AG10803 (cell line): ENCODE measurements at regions not wholly inside any gene's neighbourhood (a gene's known extent, or its start where the extent isn't known, plus 50 kb on each side); places are given as distances from the start of the nearest gene placed in this dataset.

Source experiments
- DNase-seq: peaks from one replicate; pipeline ENCODE4 v3.0.0; 2010; ENCODE audit warnings: low read depth
- H3K4me3 ChIP-seq: 2 replicates; pipeline ENCODE4 v1.5.1; 2011; ENCODE audit warnings: mild to moderate bottlenecking, low read length, control low read depth
- TF ChIP-seq, protein P1 (sequence below): conservative IDR thresholded peaks from 2 replicates; pipeline ENCODE4 v1.5.1; 2011; ENCODE audit warnings: mild to moderate bottlenecking, low read length, control low read depth, inconsistent platforms

DNA sequence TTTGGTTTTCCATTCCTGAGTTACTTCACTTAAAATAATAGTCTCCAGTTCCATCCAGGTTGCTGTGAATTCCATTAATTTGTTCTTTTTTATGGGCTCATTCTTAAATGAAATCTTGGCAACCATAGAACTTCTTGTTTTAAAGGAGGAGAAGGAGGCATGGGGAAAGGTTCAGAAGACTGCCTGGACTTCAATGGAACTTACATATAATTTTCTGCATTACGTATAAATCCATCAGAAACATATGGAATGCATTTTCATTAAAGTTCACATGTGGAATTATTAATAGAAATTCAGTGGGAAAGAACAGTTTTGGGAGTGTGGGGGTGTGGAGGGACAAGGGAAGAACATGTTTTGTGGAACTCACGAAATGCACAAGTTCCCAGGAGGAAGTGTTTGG is 176.6 kb upstream of the PRKCQ start:
- H3K4me3 ChIP-seq = no peak overlapping the region
- TF ChIP-seq, protein P1, sequence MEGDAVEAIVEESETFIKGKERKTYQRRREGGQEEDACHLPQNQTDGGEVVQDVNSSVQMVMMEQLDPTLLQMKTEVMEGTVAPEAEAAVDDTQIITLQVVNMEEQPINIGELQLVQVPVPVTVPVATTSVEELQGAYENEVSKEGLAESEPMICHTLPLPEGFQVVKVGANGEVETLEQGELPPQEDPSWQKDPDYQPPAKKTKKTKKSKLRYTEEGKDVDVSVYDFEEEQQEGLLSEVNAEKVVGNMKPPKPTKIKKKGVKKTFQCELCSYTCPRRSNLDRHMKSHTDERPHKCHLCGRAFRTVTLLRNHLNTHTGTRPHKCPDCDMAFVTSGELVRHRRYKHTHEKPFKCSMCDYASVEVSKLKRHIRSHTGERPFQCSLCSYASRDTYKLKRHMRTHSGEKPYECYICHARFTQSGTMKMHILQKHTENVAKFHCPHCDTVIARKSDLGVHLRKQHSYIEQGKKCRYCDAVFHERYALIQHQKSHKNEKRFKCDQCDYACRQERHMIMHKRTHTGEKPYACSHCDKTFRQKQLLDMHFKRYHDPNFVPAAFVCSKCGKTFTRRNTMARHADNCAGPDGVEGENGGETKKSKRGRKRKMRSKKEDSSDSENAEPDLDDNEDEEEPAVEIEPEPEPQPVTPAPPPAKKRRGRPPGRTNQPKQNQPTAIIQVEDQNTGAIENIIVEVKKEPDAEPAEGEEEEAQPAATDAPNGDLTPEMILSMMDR = no peak
- DNase-seq = no peak

DNA sequence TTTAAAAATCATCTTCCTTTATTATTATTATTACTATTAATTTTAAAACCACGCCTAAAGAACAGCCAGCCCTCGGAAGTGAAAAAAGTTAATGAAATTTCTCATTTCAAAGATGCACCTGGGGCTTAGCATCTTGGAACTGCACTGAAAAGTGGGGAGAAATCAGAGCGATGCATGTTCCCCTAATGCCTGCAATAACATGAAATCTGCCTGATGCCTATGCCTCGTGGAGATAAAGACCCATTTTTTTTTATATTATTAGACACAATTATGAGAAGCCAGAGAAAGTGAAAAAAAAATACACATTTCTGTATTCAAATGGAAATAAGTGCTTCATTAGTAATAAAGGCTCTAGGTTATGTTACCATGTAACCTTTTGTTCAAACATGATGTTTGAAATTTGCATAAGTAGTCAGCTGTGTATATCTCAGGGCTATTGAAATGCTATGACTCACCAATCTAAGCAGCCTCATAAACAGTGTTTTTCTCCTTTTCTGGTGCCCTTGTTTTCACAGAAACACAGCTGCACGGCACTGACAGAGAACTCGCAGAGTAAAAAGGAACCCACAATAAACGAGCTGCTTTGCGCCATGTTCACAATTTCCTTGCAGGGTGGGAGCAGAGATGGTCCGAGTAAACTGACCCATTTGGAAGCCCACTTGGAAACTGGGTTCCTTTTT is 175.8 kb upstream of the PRKCQ start:
- TF ChIP-seq, protein P1 = no peak
- peak; percentile 50 for DNase-seq
- no peak overlapping the region for H3K4me3 ChIP-seq

DNA sequence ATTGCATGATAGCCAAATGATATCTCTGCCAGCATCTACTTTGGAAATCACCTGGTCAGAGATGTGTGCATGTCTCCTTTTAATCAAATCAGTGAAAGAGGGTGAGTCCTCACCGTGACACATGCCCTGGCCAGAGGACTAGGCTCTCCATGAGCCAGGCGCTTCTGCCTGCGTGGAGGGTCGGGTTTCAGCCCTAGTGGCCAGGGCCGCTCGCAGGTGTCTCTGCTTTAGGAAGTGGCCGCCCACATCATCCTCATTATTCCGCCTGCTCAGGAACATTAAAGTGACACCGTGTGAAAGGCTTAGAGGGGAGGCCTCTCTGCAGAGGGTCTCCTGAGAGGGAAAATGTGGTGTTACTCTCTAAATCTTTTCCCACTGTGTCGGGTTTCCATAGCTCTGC is 173.6 kb upstream of the PRKCQ start:
- DNase-seq = no peak
- TF ChIP-seq, protein P1 = no peak
- no peak overlapping the region for H3K4me3 ChIP-seq

DNA sequence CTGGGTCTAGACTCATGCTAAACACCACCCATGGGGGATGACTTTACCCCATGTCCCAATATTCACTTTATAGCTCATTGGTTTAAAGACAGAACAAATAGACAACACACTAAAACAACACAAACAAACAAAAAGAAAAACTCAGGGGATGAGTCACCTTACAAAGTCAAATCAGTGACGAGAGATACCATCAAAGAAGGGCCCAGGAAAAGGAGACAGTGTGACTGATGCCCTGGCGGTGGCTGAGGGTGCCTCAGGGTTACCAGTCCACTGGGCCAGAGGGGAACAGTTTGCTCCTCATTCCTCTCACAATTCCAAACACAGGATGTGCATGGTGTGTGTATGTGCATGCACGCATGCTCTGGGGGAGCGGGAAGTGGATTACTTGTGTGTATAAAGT is 171.3 kb upstream of the PRKCQ start:
- DNase-seq = no peak
- TF ChIP-seq, protein P1 = no peak
- H3K4me3 ChIP-seq = no peak overlapping the region

DNA sequence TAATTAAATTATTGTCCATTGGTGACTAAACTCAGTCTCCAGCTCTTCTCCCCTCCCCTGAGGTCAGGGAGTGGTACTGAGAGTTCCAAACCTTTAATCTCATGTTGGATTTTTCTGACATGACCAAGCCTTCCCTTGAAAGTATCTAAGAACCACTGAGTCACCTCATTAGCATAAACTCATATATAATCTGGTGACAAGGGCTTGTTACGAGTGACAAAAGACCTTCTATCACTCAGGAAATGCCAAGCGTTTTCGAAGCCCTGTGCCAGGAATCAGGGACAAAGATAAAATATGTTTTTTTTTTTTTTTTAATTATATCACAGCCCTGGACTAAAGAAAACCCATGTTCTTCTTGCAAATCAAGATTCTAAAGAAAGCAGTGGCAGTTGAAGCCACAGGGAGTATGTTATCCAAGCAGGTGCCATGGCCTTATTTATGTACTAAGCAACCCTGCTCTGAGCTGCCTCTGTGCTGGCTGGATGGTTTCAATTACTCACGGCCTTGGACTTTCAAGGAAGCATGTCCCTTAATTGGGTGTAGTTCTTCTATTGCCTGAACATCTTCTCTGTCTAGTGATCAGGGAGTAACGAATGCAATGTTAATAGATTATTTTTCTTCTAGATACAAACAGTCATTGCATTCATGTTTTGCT is 169.0 kb upstream of the PRKCQ start:
- TF ChIP-seq, protein P1 = no peak
- H3K4me3 ChIP-seq = no peak overlapping the region
- peak; percentile 71 for DNase-seq

DNA sequence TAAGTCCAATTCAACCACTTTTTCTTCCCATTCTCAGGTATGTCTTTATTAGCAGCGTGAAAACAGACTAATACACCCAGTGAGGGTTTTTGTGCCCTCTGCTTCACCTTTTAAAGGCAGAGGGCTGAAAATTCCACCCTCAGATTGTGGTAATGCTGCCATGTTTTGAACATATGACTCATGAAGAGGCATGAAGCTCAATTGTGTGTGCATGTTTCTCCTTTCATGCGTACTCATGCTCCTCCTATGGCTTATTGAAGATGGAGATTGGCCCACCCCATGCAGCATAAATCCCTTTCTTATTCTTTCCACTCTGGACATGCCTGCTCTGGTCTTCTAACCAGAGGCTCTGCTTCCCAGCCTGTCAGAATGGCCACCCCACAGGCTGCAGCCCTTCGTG is 168.0 kb upstream of the PRKCQ start:
- DNase-seq = no peak
- no peak overlapping the region for H3K4me3 ChIP-seq
- TF ChIP-seq, protein P1 = no peak

DNA sequence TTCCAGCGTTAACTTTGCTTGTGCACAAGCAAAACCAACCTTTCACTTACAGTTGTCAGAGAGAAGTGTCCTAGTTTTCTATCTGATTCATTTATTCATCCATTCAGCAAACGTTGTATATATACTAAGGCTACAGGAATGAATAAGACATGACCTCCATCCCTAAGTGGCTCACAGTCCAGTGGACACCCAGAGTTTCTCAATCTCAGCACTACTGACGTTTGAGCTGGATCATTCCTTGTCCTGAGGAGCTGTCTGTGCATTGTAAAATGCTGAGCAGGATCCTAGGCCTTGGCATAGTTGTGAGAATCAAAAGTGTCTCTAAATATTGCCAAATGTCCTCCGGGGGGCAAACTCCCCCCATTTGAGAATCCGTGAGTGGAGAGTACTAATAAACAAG is 166.7 kb upstream of the PRKCQ start:
- TF ChIP-seq, protein P1 = no peak
- H3K4me3 ChIP-seq = no peak overlapping the region
- DNase-seq = peak; percentile 16
